ENCODE measurements at regions not wholly inside any gene's neighbourhood (a gene's known extent, or its start where the extent isn't known, plus 50 kb on each side); places are given as distances from the start of the nearest gene placed in this dataset.

DNA sequence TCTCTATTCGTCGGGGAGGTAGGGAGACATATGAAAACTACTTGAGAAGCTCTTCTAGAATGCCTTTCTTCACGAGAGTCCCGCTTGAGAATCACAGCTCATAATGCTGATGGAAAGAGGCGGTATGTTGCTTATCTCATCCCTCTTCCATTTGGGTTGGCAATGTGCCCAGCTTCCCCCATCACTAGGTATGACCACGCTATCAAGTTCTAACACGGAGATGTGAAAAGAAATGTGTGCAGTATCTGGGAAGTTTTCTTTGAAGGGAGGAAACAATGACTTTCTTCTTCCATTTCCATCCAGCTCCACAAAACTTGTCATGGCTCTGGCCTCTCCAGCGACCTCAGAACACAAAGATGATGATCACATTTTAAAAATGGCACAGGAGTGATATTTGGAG lies 742.4 kb downstream of the DCDC2C start:
- H3K9me3 Mint-ChIP-seq = no peaks in the 10 kb centered on the region
- no peak overlapping the region for H3K4me3 Mint-ChIP-seq
- no peaks in the 10 kb centered on the region for H3K27me3 Mint-ChIP-seq
- no peak overlapping the region for H3K27ac Mint-ChIP-seq
- H3K4me1 Mint-ChIP-seq = no peaks in the 10 kb centered on the region
- H3K36me3 Mint-ChIP-seq = no peaks in the 10 kb centered on the region
- no peak for ATAC-seq

DNA sequence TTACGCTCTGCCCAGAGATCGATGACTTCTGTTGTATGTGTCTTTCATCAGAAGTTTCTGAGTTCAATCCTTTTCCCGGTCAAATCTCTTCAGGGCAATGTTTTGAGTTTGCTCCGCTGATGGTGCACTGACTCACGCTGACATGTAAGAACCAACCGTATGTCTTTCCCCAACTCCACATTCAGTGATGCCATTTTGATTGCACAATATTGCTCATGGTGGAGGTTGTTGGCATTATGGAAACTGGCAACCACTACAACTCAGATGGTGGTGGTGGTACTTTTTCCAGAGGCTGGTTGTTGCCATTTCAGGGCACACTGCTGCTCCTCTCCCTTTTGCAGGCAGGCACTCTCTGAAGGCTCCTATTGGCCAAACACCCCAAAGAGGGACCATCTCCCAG lies 751.5 kb downstream of the DCDC2C start:
- H3K27me3 Mint-ChIP-seq = no peaks in the 10 kb centered on the region
- H3K9me3 Mint-ChIP-seq = peaks cover 14% of the 10 kb centered on the region
- H3K27ac Mint-ChIP-seq = no peak overlapping the region
- ATAC-seq = no peak
- no peak overlapping the region for H3K4me3 Mint-ChIP-seq
- no peaks in the 10 kb centered on the region for H3K4me1 Mint-ChIP-seq
- no peaks in the 10 kb centered on the region for H3K36me3 Mint-ChIP-seq

DNA sequence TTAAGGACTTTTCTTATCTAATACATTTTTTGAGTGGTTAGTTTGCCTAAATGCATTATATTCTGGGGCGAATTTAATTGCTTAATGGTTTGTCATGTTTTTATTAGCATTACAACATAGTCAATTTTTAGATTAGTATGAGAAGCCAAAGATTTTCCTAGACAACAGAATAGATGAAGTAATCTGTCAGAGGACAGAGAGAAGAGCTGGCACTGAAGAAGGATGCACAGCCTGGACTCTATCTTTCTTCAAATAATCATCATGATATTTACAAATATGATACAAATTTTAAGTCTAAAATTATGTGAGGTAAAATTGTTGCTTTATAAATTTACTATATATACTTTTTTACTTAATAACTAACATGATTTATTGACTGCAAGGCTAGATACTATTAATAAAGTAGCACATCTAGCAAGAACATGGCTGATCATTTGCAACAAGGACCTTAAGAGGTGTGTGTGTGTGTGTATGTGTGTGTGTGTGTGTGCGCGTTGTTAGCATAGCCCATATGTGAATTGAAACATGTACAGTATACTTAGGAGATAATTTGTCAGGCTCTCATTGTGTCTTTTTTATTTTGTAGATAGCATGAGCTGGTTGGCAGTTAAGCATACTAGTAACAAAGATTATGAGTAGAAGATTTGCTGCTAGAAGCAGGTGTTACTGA lies 752.2 kb downstream of the DCDC2C start:
- Mint-ChIP-seq H3K4me1 (no peaks in the 10 kb centered on the region), H3K36me3 (no peaks in the 10 kb centered on the region), H3K4me3 (no peak overlapping the region), H3K27ac (no peak overlapping the region), H3K9me3 (peaks cover 14% of the 10 kb centered on the region), H3K27me3 (no peaks in the 10 kb centered on the region)
- no peak for ATAC-seq

DNA sequence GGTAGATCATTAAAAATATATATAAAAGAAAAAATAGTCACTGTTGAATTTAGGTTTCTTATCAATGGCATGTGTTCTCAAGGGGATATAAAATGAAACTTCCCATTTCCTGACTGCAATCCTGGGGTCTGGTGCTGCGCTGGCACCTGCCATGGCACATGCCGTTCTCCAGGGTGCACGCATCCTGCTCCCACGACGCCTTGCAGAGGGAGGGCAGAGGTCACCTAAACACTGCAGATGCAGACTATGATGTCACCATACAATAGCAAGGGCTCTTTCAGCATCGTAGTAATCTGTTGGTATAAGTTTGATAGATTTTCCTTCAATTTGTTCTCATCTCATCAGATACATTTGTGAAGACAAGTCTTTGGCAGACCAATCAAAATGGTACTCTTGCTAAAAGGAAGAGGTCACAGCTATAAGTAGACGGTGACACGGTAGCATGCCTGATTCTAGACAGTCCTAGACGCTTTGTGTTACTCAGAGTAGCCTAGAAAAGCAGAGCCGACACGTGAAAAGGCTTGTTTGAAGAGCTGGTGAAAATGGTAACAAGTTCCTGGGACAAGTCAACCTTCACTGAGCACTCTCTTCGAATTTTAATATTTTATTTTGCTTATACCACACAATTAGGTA lies 761.4 kb downstream of the DCDC2C start:
- H3K4me1 Mint-ChIP-seq = no peaks in the 10 kb centered on the region
- H3K27ac Mint-ChIP-seq = no peak overlapping the region
- ATAC-seq = no peak
- no peaks in the 10 kb centered on the region for H3K36me3 Mint-ChIP-seq
- H3K9me3 Mint-ChIP-seq = peaks cover 5% of the 10 kb centered on the region
- peaks cover 7% of the 10 kb centered on the region for H3K27me3 Mint-ChIP-seq
- no peak overlapping the region for H3K4me3 Mint-ChIP-seq

DNA sequence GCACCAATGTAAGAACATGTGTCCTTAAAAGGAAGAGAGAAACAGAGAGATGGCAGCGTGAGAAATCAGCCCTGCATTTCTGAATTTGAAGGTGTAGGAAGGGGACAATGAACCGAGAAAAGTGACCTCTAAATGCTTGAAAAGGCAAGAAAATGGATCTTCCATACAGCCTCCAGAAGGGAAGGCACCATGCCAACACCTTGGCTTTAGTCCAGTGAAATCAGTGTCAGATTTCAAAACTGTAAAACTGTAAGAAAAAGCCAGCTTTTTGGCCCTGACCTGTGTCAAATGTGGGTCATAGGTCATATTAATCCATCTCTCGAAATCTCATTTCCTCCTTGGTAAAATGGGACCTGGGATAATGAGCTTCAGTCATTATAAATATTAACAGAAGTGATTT lies 762.3 kb downstream of the DCDC2C start:
- H3K9me3 Mint-ChIP-seq = peaks cover 7% of the 10 kb centered on the region
- no peaks in the 10 kb centered on the region for H3K36me3 Mint-ChIP-seq
- H3K4me1 Mint-ChIP-seq = no peaks in the 10 kb centered on the region
- peaks cover 7% of the 10 kb centered on the region for H3K27me3 Mint-ChIP-seq
- no peak for ATAC-seq
- H3K27ac Mint-ChIP-seq = no peak overlapping the region
- no peak overlapping the region for H3K4me3 Mint-ChIP-seq

DNA sequence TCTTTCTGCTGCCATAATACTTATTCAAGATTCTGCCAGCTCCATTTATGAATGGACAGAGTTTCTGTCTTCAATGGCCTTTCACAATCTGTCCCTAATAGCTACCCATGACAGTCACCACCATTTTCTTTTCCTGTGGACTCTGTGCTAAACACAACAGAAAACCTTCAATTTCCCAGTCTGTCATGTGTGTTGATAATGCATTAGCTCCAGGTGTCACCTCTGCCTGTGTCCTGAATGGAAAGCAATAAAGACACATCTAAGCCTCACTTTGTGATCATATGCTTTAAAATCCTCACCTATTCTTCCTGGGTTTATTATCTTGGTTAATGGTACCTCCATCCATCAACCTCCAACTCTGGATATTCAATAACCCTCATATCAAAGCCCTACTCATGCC lies 772.2 kb downstream of the DCDC2C start:
- ATAC-seq = no peak
- H3K4me3 Mint-ChIP-seq = no peak overlapping the region
- H3K27me3 Mint-ChIP-seq = no peaks in the 10 kb centered on the region
- H3K36me3 Mint-ChIP-seq = no peaks in the 10 kb centered on the region
- no peaks in the 10 kb centered on the region for H3K9me3 Mint-ChIP-seq
- no peak overlapping the region for H3K27ac Mint-ChIP-seq
- no peaks in the 10 kb centered on the region for H3K4me1 Mint-ChIP-seq

DNA sequence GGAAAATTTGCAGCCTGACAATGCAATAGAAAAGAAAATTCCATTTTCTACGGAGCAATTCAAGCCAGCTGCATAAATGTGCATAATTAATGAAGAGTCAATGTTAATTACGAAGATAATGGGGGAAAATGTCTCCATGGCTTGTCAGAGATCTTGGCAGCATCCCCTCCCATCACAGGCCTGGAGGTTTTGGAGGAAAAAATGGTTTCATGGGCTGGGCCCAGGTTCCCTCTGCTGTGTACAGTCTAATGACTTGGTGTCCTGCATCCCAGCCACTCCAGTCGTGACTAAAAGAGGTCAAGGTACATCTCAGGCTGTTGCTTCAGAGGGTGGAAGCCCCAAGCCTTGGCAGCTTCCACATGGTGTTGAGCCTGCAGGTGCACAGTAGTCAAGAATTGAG lies 779.7 kb downstream of the DCDC2C start:
- H3K4me1 Mint-ChIP-seq = no peaks in the 10 kb centered on the region
- peaks cover 9% of the 10 kb centered on the region for H3K9me3 Mint-ChIP-seq
- no peaks in the 10 kb centered on the region for H3K36me3 Mint-ChIP-seq
- H3K4me3 Mint-ChIP-seq = no peak overlapping the region
- ATAC-seq = no peak
- no peak overlapping the region for H3K27ac Mint-ChIP-seq
- H3K27me3 Mint-ChIP-seq = no peaks in the 10 kb centered on the region

DNA sequence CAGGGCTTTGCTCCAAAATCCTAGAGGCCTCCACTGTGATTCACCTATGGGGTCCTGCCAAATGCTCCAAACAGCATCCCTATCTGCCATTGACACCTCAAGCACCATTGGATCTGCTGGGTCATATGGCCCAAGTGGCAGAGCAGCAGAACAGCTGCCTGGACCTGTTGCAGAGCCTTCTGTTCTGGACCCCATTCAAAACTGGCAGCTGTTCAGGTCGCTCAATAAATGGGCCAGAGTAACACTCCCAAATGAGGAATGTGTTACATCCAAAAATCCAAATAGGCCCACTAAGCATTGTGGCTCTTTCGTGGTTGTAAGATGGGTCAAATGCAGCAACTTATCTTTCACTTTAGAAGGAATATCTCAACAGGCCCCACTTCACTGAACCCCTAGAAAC lies 783.6 kb downstream of the DCDC2C start:
- no peak overlapping the region for H3K27ac Mint-ChIP-seq
- peaks cover 6% of the 10 kb centered on the region for H3K9me3 Mint-ChIP-seq
- no peaks in the 10 kb centered on the region for H3K4me1 Mint-ChIP-seq
- H3K27me3 Mint-ChIP-seq = no peaks in the 10 kb centered on the region
- no peak overlapping the region for H3K4me3 Mint-ChIP-seq
- H3K36me3 Mint-ChIP-seq = no peaks in the 10 kb centered on the region
- no peak for ATAC-seq

DNA sequence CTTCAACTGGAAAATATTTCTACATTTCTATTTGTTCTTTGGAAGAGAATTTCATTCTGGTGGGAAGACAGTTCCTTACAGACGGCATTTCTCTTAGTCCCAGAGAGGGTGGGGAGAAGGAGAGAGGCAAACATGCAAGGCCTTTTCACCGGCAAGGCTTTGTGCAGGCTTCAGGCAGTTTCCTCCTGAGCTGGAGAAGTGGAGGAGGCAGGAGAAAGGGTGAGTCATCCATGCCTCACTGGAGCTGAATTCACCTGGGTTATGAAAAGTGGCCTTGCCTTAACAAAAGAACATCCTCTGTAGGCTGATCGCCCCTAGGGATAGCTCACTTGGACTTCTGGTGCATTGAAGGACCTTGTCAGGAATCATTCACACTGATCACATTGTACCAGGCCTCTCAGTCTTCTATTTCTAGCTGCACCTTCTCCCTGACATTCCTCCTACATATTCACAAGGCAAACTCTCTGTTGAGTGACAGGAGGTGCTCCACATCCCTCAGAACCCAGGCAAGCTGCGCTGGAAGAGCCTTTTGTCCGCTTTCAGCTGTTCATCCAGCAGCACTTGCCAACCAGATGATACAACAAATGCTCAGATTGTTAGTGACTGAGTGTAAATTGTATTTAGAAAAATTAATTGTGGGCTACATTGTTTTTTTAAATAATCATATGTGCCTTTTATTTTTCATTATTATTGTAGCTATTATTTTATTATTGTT lies 796.1 kb downstream of the DCDC2C start:
- H3K4me3 Mint-ChIP-seq = no peak overlapping the region
- no peaks in the 10 kb centered on the region for H3K4me1 Mint-ChIP-seq
- no peak overlapping the region for H3K27ac Mint-ChIP-seq
- ATAC-seq = no peak
- H3K36me3 Mint-ChIP-seq = no peaks in the 10 kb centered on the region
- H3K27me3 Mint-ChIP-seq = no peaks in the 10 kb centered on the region
- no peaks in the 10 kb centered on the region for H3K9me3 Mint-ChIP-seq

DNA sequence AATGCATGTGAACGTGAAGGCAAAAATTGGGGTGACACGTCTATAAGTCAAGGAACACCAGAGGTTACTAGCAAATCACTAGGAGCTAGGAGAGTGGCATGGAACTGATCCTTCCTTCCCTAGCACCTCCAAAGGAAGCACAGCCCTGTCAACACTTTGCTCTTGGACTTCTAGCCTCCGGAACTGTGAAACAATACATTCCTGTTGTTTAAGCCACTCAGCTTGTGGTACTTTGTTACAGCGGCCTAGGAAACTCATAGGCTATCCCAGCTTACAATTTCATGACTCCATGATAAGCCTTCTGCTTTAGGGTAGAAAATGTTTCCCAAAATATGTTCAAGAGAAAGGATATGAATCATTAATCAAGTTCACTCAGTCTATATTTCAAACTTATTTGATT lies 798.1 kb downstream of the DCDC2C start:
- Mint-ChIP-seq H3K27me3 (no peaks in the 10 kb centered on the region), H3K36me3 (no peaks in the 10 kb centered on the region), H3K4me3 (no peak overlapping the region), H3K9me3 (no peaks in the 10 kb centered on the region), H3K4me1 (no peaks in the 10 kb centered on the region), H3K27ac (no peak overlapping the region)
- no peak for ATAC-seq

DNA sequence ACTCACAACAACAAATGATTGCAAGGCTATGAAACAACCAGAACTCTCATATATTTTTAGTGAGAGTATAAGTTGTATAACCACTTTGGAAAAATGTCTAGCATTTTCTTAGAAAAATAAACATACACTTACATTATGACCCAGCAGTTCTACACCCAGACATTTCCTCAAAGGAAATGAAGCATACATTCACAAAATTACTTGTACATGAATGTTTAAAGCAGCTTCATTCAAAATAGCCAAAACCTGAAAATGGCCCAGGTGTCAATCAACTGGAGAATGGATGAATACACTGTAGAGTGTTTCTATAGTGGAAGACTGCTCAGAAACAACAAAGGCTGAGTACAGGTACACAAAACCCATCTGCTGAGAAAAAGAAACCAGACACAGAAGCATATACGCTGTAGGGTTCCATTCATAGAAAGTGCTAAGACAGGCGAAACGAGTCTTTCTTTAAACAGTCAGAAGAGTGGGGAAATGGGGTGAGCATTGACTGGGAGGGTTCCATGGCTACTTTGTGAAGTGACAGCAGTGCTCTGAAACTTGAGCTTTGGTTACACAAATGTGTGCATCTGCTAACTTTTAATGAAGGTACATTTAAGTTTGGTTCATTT lies 799.0 kb downstream of the DCDC2C start:
- Mint-ChIP-seq H3K36me3 (no peaks in the 10 kb centered on the region), H3K4me1 (no peaks in the 10 kb centered on the region), H3K27me3 (no peaks in the 10 kb centered on the region), H3K4me3 (no peak overlapping the region), H3K9me3 (no peaks in the 10 kb centered on the region), H3K27ac (no peak overlapping the region)
- no peak for ATAC-seq

DNA sequence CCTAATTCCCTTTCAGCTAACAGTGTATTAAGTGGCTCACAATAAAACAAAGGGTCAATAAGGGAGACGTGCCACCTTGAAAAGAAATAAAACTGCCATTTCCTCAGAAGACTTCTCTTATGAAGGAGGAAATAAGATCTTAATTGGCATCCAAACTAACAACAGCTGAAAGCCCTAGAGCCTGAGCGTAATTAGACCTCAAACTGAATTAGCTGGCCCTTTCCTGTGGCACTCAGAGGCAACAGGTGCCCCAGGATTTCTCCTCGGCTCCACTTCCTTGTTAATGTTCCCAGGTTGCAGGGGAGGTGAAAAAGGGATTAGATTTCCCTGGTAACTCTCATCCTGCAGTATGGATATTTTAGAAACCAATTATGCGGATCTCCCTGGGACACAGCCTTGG lies 804.3 kb downstream of the DCDC2C start:
- Mint-ChIP-seq H3K4me3 (no peak overlapping the region), H3K27me3 (no peaks in the 10 kb centered on the region), H3K9me3 (no peaks in the 10 kb centered on the region), H3K36me3 (no peaks in the 10 kb centered on the region), H3K4me1 (no peaks in the 10 kb centered on the region), H3K27ac (no peak overlapping the region)
- no peak for ATAC-seq

DNA sequence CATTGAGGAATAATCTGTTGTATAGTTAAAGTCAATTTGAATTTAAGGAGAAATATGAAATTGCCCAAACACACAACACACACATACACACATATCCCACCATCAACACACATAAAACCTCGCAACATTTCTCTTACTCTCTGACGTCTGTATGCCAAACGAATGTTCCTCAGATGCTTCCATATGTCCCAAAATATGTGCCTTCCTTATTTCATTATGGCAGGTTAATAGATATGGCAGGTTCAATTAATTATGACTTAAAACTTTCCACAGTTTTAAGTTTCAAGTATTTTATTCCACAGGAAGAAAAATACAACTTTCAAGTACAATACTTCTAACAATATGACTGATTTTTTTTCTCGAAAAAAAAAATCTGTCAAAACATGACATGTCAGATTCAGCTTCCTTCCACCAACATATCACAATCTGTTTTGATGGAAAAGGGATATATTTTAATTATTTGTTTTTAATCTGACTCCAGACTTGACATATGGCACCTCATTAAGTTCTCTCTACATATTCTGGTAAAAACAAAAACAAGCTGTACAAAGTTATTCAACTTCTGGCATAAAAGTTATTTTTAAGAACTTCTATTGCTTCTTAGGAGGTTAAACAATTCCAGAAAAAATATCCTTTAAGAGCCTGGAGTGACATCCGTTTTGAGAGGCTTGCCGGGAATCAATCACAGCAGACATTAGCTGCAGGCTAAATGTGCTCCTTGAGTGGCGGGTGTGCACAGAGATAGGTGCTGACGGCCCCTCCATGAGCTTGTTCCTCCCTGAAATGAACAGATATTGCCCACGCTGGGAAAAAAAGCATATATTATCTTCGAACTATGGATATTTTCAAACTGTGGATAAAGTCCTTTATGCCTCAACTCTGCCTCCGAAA lies 812.7 kb downstream of the DCDC2C start:
- ATAC-seq = no peak
- H3K4me1 Mint-ChIP-seq = no peaks in the 10 kb centered on the region
- H3K9me3 Mint-ChIP-seq = peaks cover 3% of the 10 kb centered on the region
- no peaks in the 10 kb centered on the region for H3K36me3 Mint-ChIP-seq
- H3K27ac Mint-ChIP-seq = no peak overlapping the region
- no peak overlapping the region for H3K4me3 Mint-ChIP-seq
- H3K27me3 Mint-ChIP-seq = no peaks in the 10 kb centered on the region

DNA sequence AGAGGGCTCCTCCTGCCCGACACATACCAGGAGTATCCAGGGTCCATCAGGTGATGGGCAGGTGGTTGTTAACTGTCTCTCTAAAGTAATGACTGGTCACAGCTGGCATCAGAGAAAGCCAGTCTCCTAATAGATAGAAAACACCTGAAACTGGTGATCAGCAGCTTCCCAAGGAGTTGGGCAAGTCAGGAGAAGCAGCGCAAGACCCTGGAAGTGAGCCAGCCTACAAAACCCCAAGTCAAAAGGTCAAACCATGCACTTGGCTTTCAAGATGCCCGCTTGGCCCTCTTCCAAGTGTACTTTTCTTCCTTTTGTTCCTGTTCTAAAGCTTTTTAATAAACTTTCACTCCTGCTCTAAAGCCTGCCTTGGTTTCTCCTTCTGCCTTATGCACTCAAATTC lies 815.2 kb downstream of the DCDC2C start:
- Mint-ChIP-seq H3K27ac (no peak overlapping the region), H3K9me3 (peaks cover 3% of the 10 kb centered on the region), H3K4me3 (no peak overlapping the region)

More for the DNA sequence above, 815.2 kb downstream of the DCDC2C start:
- Mint-ChIP-seq H3K27me3 (no peaks in the 10 kb centered on the region), H3K36me3 (no peaks in the 10 kb centered on the region), H3K4me1 (no peaks in the 10 kb centered on the region)
- no peak for ATAC-seq
